SK-N-SH (cell line): ENCODE measurements at regions not wholly inside any gene's neighbourhood (a gene's known extent, or its start where the extent isn't known, plus 50 kb on each side); places are given as distances from the start of the nearest gene placed in this dataset.

Experiments used
- CTCF ChIP-seq: fragments of 200-600 bp; sonication (generic); IDR thresholded peaks from 2 replicates; pipeline ENCODE4 v1.6.1; 2017; ENCODE audit warnings: antibody characterized with exemption, mild to moderate bottlenecking, moderate library complexity
- EP300 ChIP-seq, 2 experiments: IDR thresholded peaks; 2 replicates each; pipeline versions ENCODE4 v1.4.0 to v1.6.1; 2012; ENCODE audit warnings: borderline replicate concordance in 1 of 2, low read depth in 1 of 2, low read length in 1 of 2
- EZH2phosphoT487 ChIP-seq: fragments of 200-600 bp; sonication (generic); IDR thresholded peaks from 2 replicates; pipeline ENCODE4 v1.6.1; 2017; ENCODE audit warnings: low read depth, mixed run types, mild to moderate bottlenecking, antibody characterized with exemption, moderate library complexity, borderline replicate concordance
- FOSL2 ChIP-seq: IDR thresholded peaks from 2 replicates; pipeline ENCODE4 v1.4.0; 2012; ENCODE audit warnings: low read depth, mild to moderate bottlenecking, moderate library complexity, borderline replicate concordance
- MAX ChIP-seq: IDR thresholded peaks from 2 replicates; pipeline ENCODE4 v1.4.0; 2012; ENCODE audit warnings: low read depth
- MXI1 ChIP-seq: IDR thresholded peaks from 2 replicates; pipeline ENCODE4 v1.6.1; 2012; ENCODE audit warnings: mild to moderate bottlenecking, low read depth, low read length, improper control_type of control experiment
- POLR2AphosphoS5 ChIP-seq: IDR thresholded peaks from 2 replicates; pipeline ENCODE4 v1.6.1; 2012; ENCODE audit warnings: low read depth, low read length
- RCOR1 ChIP-seq: fragments of 150-350 bp; IDR thresholded peaks from 2 replicates; pipeline ENCODE4 v1.6.1; 2017; ENCODE audit warnings: antibody characterized with exemption, low read length
- REST ChIP-seq: IDR thresholded peaks from 2 replicates; pipeline ENCODE4 v1.6.1; 2012; ENCODE audit warnings: mild to moderate bottlenecking, low read depth, low read length, moderate library complexity
- USF2 ChIP-seq: fragments of 150-350 bp; IDR thresholded peaks from 2 replicates; pipeline ENCODE4 v1.6.1; 2017; ENCODE audit warnings: antibody characterized with exemption, low read length, low read depth, borderline replicate concordance

- no peak for TF ChIP-seq EZH2phosphoT487
- TF ChIP-seq CTCF, result no peak
- TF ChIP-seq MAX, result no peak
- no peak for TF ChIP-seq USF2
- no peak for TF ChIP-seq REST
- no peak for TF ChIP-seq EP300 (IDR thresholded peaks at IDR 0.05; ENCODE audit: borderline replicate concordance in 1 of 2, low read depth in 1 of 2, low read length in 1 of 2)
- TF ChIP-seq FOSL2, result no peak
- no peak for TF ChIP-seq MXI1
- TF ChIP-seq POLR2AphosphoS5, result no peak
- no peak for TF ChIP-seq RCOR1
Observed at GRCh38 chr7:83851551-83851950, 202.6 kb upstream of the SEMA3E start.
